RWPE1 (cell line): ENCODE measurements at regions not wholly inside any gene's neighbourhood (a gene's known extent, or its start where the extent isn't known, plus 50 kb on each side); places are given as distances from the start of the nearest gene placed in this dataset.
"Not testable (repeated sequence)": the region's sequence is repeated elsewhere in the genome, so short reads cannot be mapped to it uniquely, and the experiment has no call there.

Experiments
- CTCF ChIA-PET: fragments of 350-600 bp; sonication (Branson Sonifier 250); formaldehyde crosslinking; extraction: SDS; loops from one replicate; lab custom pipeline; 2021; lab: Yijun Ruan, JAX
- POLR2A ChIA-PET: fragments of 400-600 bp; formaldehyde crosslinking; extraction: SDS; loops from one replicate; lab custom pipeline; 2020; ENCODE audit warnings: antibody characterized with exemption; ENCODE audit not compliant: low non-redundant PET; lab: Yijun Ruan, JAX
- DNase-seq: peaks from one replicate; pipeline ENCODE4 v3.0.0; 2012; ENCODE audit warnings: low spot score
- H3K27ac ChIP-seq: fragments of 450-650 bp; 2 replicates; pipeline ENCODE4 v1.5.1; 2017
- TF ChIP-seq, protein P1 (sequence below): fragments of 450-650 bp; conservative IDR thresholded peaks from 2 replicates; pipeline ENCODE4 v1.5.1; 2017; ENCODE audit warnings: low read depth, mild to moderate bottlenecking

DNA sequence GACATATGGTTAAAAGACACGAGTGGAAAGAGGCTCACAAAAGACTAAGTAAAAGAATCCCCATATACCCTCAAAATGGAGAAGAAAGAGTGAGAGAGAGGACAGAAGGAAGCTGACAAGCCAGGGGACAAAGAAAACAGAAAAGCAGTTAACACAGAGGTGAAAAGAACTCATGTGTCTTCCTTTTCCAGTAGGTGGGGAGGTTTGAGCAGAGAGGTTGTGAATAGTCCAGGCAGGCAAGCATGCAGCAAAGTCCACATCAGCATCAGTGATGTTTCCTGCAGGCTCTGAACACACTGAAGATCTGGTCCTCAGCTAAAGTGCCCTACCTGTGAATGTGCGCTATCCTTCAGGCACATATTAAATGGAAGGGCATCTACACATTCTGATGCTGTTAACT is 196.5 kb upstream of the IRAK1BP1 start:
- ChIA-PET POLR2A (no interaction called here), CTCF (no interaction called here)
- no peak for DNase-seq
- no peak overlapping the region for H3K27ac ChIP-seq
- TF ChIP-seq, protein P1, sequence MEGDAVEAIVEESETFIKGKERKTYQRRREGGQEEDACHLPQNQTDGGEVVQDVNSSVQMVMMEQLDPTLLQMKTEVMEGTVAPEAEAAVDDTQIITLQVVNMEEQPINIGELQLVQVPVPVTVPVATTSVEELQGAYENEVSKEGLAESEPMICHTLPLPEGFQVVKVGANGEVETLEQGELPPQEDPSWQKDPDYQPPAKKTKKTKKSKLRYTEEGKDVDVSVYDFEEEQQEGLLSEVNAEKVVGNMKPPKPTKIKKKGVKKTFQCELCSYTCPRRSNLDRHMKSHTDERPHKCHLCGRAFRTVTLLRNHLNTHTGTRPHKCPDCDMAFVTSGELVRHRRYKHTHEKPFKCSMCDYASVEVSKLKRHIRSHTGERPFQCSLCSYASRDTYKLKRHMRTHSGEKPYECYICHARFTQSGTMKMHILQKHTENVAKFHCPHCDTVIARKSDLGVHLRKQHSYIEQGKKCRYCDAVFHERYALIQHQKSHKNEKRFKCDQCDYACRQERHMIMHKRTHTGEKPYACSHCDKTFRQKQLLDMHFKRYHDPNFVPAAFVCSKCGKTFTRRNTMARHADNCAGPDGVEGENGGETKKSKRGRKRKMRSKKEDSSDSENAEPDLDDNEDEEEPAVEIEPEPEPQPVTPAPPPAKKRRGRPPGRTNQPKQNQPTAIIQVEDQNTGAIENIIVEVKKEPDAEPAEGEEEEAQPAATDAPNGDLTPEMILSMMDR: no peak

- DNase-seq, CTCF ChIA-PET, POLR2A ChIA-PET, H3K27ac ChIP-seq: not testable (repeated sequence)
These were observed 191.0 kb upstream of the IRAK1BP1 start for GRCh38 chr6:78676069-78677007.

- POLR2A ChIA-PET: no interaction called here
- H3K27ac ChIP-seq: no peak overlapping the region
- no peak for DNase-seq
- CTCF ChIA-PET: interaction anchor here (0.7 kb wide), 1 partner anchor 303 kb away, joined by 3 read pairs; no protein-coding TSS in a partner anchor
- TF ChIP-seq, protein P1: no peak
These were observed 178.7 kb upstream of the IRAK1BP1 start for GRCh38 chr6:78688668-78689067.

DNA sequence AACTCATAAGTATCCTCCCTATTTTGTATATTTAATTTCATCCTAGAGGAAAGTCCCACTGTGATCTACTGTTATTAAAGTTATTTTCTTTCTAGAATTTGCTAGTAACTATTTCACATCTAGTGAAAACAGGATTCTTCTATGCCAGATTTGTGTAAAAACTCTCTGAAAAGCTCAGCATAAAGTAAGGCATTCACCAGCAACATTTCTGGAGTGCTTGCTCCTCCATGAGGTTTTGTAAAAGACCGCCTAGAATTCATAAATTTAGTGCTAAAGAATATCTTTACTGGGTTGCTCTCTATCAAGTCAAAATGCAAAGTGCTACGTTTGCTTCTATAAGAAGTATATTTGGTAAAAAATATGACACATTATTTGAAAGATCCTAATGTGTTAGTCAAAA is 173.5 kb upstream of the IRAK1BP1 start:
- DNase-seq: no peak
- H3K27ac ChIP-seq: no peak overlapping the region
- POLR2A ChIA-PET: no interaction called here
- CTCF ChIA-PET: no interaction called here
- TF ChIP-seq, protein P1: no peak

- DNase-seq, POLR2A ChIA-PET, CTCF ChIA-PET, H3K27ac ChIP-seq: not testable (repeated sequence)
These were observed 172.7 kb upstream of the IRAK1BP1 start for GRCh38 chr6:78694628-78695027.

GRCh38 chr6:78700991-78701390 is 166.4 kb upstream of the IRAK1BP1 start:
- TF ChIP-seq, protein P1: no peak
- no peak for DNase-seq
- ChIA-PET POLR2A (no interaction called here), CTCF (no interaction called here)
- H3K27ac ChIP-seq: no peak overlapping the region

DNA sequence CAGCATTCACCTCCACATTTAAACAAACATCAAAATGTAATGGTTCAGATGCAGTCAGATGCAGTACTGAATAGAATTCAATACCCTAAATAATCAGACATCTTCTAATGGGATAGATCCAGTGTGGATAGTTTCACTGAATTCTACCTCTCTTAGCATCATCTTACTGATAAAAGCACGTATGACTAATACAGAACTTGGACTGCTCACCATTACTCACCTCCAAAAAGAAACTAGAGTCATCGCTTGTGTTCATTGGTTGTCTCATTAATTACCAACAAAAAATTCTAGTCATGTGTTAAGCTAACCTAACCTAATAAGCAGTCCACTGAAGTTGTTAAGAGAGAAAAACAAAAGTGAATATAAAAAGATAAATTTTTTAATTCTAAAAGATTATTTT is 165.9 kb upstream of the IRAK1BP1 start:
- TF ChIP-seq, protein P1: no peak
- peak; percentile 79 for DNase-seq
- CTCF ChIA-PET: interaction anchor here (0.6 kb wide), 1 partner anchor 171 kb away, joined by 3 read pairs; no protein-coding TSS in a partner anchor
- no peak overlapping the region for H3K27ac ChIP-seq
- POLR2A ChIA-PET: no interaction called here
